ENCODE measurements at regions not wholly inside any gene's neighbourhood (a gene's known extent, or its start where the extent isn't known, plus 50 kb on each side); places are given as distances from the start of the nearest gene placed in this dataset.

DNA sequence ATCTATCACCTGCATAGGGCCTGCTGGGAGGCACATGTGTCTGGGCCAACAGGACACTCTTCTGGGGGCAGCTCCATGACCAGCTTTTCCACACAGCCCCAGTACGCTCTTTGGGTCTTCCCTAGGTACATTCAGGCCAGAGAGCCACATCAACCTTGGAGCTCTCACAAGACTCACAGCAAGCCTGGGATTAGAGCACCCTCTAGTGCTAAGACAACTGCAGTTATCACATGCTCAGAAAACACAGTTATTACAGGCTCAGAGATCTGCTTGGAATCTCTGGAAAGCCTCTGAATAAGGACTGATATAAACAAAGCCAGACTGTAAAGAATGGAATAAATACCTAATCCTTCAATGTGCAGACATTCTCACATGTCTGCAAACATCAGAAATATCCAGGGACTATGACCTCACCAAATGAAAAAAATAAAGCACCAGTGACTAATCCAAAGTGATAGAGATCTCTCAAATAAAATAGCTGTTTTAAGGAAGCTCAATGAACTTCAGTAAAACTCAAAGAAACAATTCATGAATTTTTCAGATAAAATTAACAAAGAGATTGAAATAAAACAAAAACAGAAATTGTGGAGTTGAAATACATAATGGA, 563.9 kb upstream of the NR5A2 start:
- TF ChIP-seq, protein P1, sequence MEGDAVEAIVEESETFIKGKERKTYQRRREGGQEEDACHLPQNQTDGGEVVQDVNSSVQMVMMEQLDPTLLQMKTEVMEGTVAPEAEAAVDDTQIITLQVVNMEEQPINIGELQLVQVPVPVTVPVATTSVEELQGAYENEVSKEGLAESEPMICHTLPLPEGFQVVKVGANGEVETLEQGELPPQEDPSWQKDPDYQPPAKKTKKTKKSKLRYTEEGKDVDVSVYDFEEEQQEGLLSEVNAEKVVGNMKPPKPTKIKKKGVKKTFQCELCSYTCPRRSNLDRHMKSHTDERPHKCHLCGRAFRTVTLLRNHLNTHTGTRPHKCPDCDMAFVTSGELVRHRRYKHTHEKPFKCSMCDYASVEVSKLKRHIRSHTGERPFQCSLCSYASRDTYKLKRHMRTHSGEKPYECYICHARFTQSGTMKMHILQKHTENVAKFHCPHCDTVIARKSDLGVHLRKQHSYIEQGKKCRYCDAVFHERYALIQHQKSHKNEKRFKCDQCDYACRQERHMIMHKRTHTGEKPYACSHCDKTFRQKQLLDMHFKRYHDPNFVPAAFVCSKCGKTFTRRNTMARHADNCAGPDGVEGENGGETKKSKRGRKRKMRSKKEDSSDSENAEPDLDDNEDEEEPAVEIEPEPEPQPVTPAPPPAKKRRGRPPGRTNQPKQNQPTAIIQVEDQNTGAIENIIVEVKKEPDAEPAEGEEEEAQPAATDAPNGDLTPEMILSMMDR (IDR thresholded peaks at IDR 0.05), result no peak
- no peak for TF ChIP-seq POLR2AphosphoS5 (IDR thresholded peaks at IDR 0.05; ENCODE audit: insufficient read depth in 1 of 2, low read depth in 1 of 2)

Data from vagina (tissue), 2 donors.